Activated CD8-positive, alpha-beta T cell treated with anti-CD3 and anti-CD28 coated beads, Interleukin-2, amount 10 ng/mL, durations not matched to agents 7 days and 5 days (primary cell): ENCODE measurements at regions not wholly inside any gene's neighbourhood (a gene's known extent, or its start where the extent isn't known, plus 50 kb on each side); places are given as distances from the start of the nearest gene placed in this dataset.

ENCODE experiments used
- ATAC-seq: fragments of 150-1000 bp; cut with Tn5 transposase; one replicate; pipeline ENCODE4 v1.10.0; 2021; ENCODE audit warnings: moderate library complexity
- CTCF ChIA-PET: fragments of 350-600 bp; sonication (Branson Sonifier 250); formaldehyde crosslinking; loops from one replicate; lab custom pipeline; 2021; ENCODE audit warnings: antibody characterized with exemption; lab: Charles Lee
- POLR2A ChIA-PET: fragments of 350-600 bp; sonication (Branson Sonifier 250); formaldehyde crosslinking; loops from one replicate; lab custom pipeline; 2021; ENCODE audit warnings: antibody characterized with exemption; lab: Charles Lee
- DNase-seq: peaks from one replicate; pipeline ENCODE4 v3.0.0-alpha.2; 2020
- H3K27ac Mint-ChIP-seq: one replicate; pipeline ENCODE4 v1.8.0; 2021; ENCODE audit warnings: mild to moderate bottlenecking, mixed read lengths
- H3K27me3 Mint-ChIP-seq: one replicate; pipeline ENCODE4 v1.8.0; 2021; ENCODE audit warnings: low read depth, mixed read lengths
- H3K36me3 Mint-ChIP-seq: one replicate; pipeline ENCODE4 v1.8.0; 2021; ENCODE audit warnings: low read depth, mixed read lengths
- H3K4me1 Mint-ChIP-seq: one replicate; pipeline ENCODE4 v1.8.0; 2021; ENCODE audit warnings: low read depth, mixed read lengths
- H3K4me3 Mint-ChIP-seq: one replicate; pipeline ENCODE4 v1.8.0; 2021; ENCODE audit warnings: mild to moderate bottlenecking, mixed read lengths
- H3K9me3 Mint-ChIP-seq: one replicate; pipeline ENCODE4 v1.8.0; 2022; ENCODE audit warnings: mixed read lengths; ENCODE audit not compliant: insufficient read depth

- DNase-seq = no peak
- no peak overlapping the region for H3K27ac Mint-ChIP-seq
- ATAC-seq = no peak
- H3K4me3 Mint-ChIP-seq = no peak overlapping the region
- ChIA-PET POLR2A (no interaction called here), CTCF (no interaction called here)
- H3K4me1 Mint-ChIP-seq = no peaks in the 10 kb centered on the region
- H3K27me3 Mint-ChIP-seq = no peaks in the 10 kb centered on the region
- H3K9me3 Mint-ChIP-seq = no peaks in the 10 kb centered on the region
- H3K36me3 Mint-ChIP-seq = no peaks in the 10 kb centered on the region
Measured at GRCh38 chr16:8391257-8391656, 199.1 kb downstream of the TMEM114 start.

GRCh38 chr16:8388684-8389083 lies 201.6 kb downstream of the TMEM114 start:
- Mint-ChIP-seq H3K36me3 (no peaks in the 10 kb centered on the region), H3K27ac (no peak overlapping the region), H3K9me3 (no peaks in the 10 kb centered on the region), H3K27me3 (no peaks in the 10 kb centered on the region), H3K4me3 (no peak overlapping the region), H3K4me1 (no peaks in the 10 kb centered on the region)
- CTCF ChIA-PET = no interaction called here
- ATAC-seq (no peak), DNase-seq (no peak)
- POLR2A ChIA-PET = no interaction called here

- H3K27me3 Mint-ChIP-seq = no peaks in the 10 kb centered on the region
- ChIA-PET POLR2A (no interaction called here), CTCF (no interaction called here)
- no peaks in the 10 kb centered on the region for H3K4me1 Mint-ChIP-seq
- no peak overlapping the region for H3K4me3 Mint-ChIP-seq
- peaks cover 3% of the 10 kb centered on the region for H3K9me3 Mint-ChIP-seq
- DNase-seq = no peak
- no peak for ATAC-seq
- H3K36me3 Mint-ChIP-seq = no peaks in the 10 kb centered on the region
- no peak overlapping the region for H3K27ac Mint-ChIP-seq
Measured at GRCh38 chr16:8381814-8382213, 208.5 kb downstream of the TMEM114 start.

GRCh38 chr16:8380311-8380710 lies 210.0 kb downstream of the TMEM114 start:
- H3K4me3 Mint-ChIP-seq = no peak overlapping the region
- no peak overlapping the region for H3K27ac Mint-ChIP-seq
- ATAC-seq (no peak), DNase-seq (no peak)
- CTCF ChIA-PET = no interaction called here
- POLR2A ChIA-PET = no interaction called here
- no peaks in the 10 kb centered on the region for H3K36me3 Mint-ChIP-seq
- H3K4me1 Mint-ChIP-seq = no peaks in the 10 kb centered on the region
- no peaks in the 10 kb centered on the region for H3K27me3 Mint-ChIP-seq
- peaks cover 3% of the 10 kb centered on the region for H3K9me3 Mint-ChIP-seq

DNA sequence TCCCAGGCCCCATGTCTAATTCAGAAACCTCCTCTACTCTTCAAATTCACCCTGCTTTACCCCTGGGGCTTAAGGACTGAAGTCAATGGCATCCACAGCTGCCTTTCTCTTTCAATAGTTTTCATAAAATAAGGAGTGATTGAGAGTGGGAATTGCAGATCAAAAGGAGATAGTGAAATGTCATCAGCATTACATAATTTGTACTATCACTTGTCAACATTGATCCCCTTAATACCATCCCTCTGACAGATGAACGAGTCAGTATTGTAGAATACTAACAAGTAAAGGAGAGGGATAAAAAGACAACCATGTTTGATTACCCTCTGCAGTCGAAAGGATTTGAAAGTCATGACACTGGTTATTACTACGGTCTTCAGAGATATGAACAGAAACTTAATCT lies 212.4 kb downstream of the TMEM114 start:
- ChIA-PET CTCF (no interaction called here), POLR2A (no interaction called here)
- ATAC-seq (no peak), DNase-seq (no peak)
- H3K36me3 Mint-ChIP-seq = no peaks in the 10 kb centered on the region
- no peak overlapping the region for H3K4me3 Mint-ChIP-seq
- H3K4me1 Mint-ChIP-seq = no peaks in the 10 kb centered on the region
- H3K9me3 Mint-ChIP-seq = peaks cover 3% of the 10 kb centered on the region
- no peak overlapping the region for H3K27ac Mint-ChIP-seq
- no peaks in the 10 kb centered on the region for H3K27me3 Mint-ChIP-seq

DNA sequence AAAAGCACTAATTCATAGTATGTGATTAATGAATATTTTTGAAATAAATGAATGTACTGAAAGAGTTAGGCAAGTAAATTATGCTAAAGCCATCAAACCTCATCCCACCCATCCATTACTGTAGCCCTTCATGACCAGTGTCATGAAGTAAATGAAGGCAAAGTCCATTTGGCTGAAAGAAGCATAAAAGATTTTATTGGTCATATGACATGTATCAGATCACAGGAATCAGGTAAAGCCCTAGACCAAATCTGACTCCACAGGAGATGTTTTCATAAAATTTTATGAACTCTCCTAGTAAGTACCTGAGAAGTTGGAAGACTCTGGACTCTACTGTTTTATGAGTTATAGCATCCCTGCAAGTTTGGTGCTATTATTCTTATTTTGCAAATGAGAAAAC lies 213.5 kb downstream of the TMEM114 start:
- DNase-seq (no peak), ATAC-seq (no peak)
- CTCF ChIA-PET = no interaction called here
- Mint-ChIP-seq H3K9me3 (peaks cover 3% of the 10 kb centered on the region), H3K27ac (no peak overlapping the region), H3K4me3 (no peak overlapping the region), H3K4me1 (no peaks in the 10 kb centered on the region), H3K27me3 (no peaks in the 10 kb centered on the region), H3K36me3 (no peaks in the 10 kb centered on the region)
- POLR2A ChIA-PET = no interaction called here

DNA sequence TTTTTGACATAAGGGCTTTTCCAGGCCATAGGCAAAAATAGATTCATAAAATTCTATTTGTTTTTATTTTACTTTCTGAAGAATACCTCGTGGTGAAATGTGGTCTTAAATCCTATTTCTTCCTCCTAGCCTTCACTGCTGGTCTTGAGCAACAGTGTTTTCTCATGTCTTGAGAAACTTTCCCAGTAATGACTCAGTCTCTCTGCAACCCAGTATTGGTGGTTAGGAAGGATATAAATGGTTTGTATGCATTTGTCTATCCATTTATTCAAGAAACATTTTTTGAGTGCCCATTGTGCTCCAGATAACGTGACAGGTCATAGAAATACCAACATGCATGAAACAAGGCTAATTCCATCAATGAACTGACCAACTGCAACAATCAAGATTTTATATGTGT lies 213.9 kb downstream of the TMEM114 start:
- ATAC-seq = no peak
- Mint-ChIP-seq H3K4me1 (no peaks in the 10 kb centered on the region), H3K4me3 (no peak overlapping the region), H3K27ac (no peak overlapping the region), H3K36me3 (no peaks in the 10 kb centered on the region), H3K27me3 (no peaks in the 10 kb centered on the region), H3K9me3 (peaks cover 3% of the 10 kb centered on the region)
- ChIA-PET CTCF (no interaction called here), POLR2A (no interaction called here)
- DNase-seq = no peak

GRCh38 chr16:8375232-8375587 lies 215.1 kb downstream of the TMEM114 start:
- Mint-ChIP-seq H3K4me1 (no peaks in the 10 kb centered on the region), H3K4me3 (no peak overlapping the region), H3K9me3 (peaks cover 3% of the 10 kb centered on the region), H3K36me3 (no peaks in the 10 kb centered on the region), H3K27ac (no peak overlapping the region), H3K27me3 (no peaks in the 10 kb centered on the region)
- no peak for ATAC-seq
- no peak for DNase-seq
- ChIA-PET CTCF (no interaction called here), POLR2A (no interaction called here)

GRCh38 chr16:8374586-8375231 lies 215.6 kb downstream of the TMEM114 start:
- Mint-ChIP-seq H3K9me3 (peaks cover 3% of the 10 kb centered on the region), H3K4me1 (no peaks in the 10 kb centered on the region), H3K36me3 (no peaks in the 10 kb centered on the region), H3K4me3 (no peak overlapping the region), H3K27ac (no peak overlapping the region), H3K27me3 (no peaks in the 10 kb centered on the region)
- CTCF ChIA-PET = no interaction called here
- DNase-seq (no peak), ATAC-seq (no peak)
- POLR2A ChIA-PET = no interaction called here

GRCh38 chr16:8373676-8374431 lies 216.5 kb downstream of the TMEM114 start:
- Mint-ChIP-seq H3K27me3 (no peaks in the 10 kb centered on the region), H3K9me3 (peaks cover 3% of the 10 kb centered on the region), H3K36me3 (no peaks in the 10 kb centered on the region), H3K4me3 (no peak overlapping the region), H3K27ac (no peak overlapping the region), H3K4me1 (no peaks in the 10 kb centered on the region)
- ChIA-PET CTCF (no interaction called here), POLR2A (no interaction called here)
- DNase-seq (no peak), ATAC-seq (no peak)

- no peaks in the 10 kb centered on the region for H3K4me1 Mint-ChIP-seq
- no peaks in the 10 kb centered on the region for H3K27me3 Mint-ChIP-seq
- no peak overlapping the region for H3K4me3 Mint-ChIP-seq
- ATAC-seq (no peak), DNase-seq (no peak)
- POLR2A ChIA-PET = no interaction called here
- H3K36me3 Mint-ChIP-seq = no peaks in the 10 kb centered on the region
- CTCF ChIA-PET = no interaction called here
- no peaks in the 10 kb centered on the region for H3K9me3 Mint-ChIP-seq
- no peak overlapping the region for H3K27ac Mint-ChIP-seq
Measured at GRCh38 chr16:8372141-8372540, 218.2 kb downstream of the TMEM114 start.

DNA sequence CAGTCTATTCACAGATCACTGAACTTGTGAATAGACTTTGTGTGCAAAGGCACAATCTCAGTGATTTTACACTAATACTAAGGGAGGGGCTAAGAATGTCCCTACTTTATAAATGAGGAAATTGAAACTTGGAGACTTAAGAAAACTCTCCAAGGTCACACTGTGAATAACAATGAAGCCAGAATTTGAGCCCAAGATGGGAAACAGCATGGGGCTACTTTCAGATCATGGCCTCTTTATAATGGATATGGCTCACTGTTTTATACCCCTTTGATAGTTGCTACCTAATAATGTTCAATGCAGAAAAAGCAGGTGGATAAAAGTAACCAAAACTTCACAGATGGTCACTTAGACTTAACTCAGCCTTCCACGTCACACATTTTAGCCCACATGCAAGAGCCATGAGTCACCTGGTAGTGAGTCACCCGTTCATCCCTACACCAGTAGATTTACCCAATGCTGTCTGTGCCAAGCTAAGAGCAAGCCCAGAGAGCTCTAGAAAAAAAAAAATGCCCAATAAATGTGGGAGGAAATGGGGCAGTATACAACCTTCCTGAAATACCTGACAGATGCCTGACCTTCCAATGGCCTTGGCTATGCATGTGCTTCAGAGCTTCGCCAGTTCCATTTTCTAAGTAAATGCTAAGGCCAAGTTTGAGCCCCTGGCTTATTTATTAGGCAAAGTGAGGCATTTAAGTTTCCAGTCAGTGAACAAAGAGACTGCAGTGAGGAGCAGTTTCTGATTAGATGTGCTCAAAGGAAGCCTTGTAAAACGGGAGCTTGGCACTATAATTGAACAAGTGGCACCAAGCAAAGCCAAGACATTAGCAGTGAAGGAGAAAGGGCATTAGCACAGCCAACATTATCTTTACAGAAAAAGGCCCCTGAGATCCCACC lies 219.7 kb downstream of the TMEM114 start:
- no peak for ATAC-seq
- Mint-ChIP-seq H3K9me3 (peaks cover 3% of the 10 kb centered on the region), H3K4me3 (no peak overlapping the region), H3K27ac (no peak overlapping the region), H3K27me3 (no peaks in the 10 kb centered on the region), H3K36me3 (no peaks in the 10 kb centered on the region), H3K4me1 (no peaks in the 10 kb centered on the region)
- no peak for DNase-seq
- POLR2A ChIA-PET = no interaction called here
- CTCF ChIA-PET = no interaction called here
